HG02759 (cell line): ENCODE measurements at regions not wholly inside any gene's neighbourhood (a gene's known extent, or its start where the extent isn't known, plus 50 kb on each side); places are given as distances from the start of the nearest gene placed in this dataset.

ENCODE experiments used
- ATAC-seq: cut with Tn5 transposase; IDR thresholded peaks from one replicate; pipeline ENCODE4 v1.9.1; 2021; ENCODE audit warnings: mild to moderate bottlenecking, moderate library complexity; ENCODE audit not compliant: unreplicated experiment

DNA sequence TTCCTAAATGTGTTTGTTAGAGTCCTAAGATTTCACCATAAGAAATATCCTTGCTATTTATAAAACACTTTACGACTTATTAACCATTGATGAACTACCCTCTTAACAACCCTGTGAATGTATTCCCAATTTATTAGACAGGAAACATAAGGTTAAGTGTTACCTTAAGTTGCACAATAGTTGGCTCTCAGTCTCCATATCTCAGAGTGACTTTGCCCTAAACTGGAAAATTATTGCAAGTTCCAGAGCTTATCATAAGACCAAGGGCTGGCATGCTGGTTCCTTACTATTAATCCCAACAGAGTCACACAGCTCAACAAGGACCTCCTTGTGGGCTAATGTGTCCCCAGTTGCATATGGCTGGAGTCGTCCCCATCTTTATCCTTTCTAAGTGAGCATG lies 165.8 kb downstream of the INSIG2 start:
- ATAC-seq: no peak

GRCh38 chr2:118251427-118251826 lies 163.2 kb downstream of the INSIG2 start:
- no peak for ATAC-seq

GRCh38 chr2:118250463-118250862 lies 162.2 kb downstream of the INSIG2 start:
- no peak for ATAC-seq

GRCh38 chr2:118250001-118250400 lies 161.7 kb downstream of the INSIG2 start:
- ATAC-seq: peak; percentile 29

GRCh38 chr2:118249531-118249930 lies 161.3 kb downstream of the INSIG2 start:
- ATAC-seq: peak; percentile 81

DNA sequence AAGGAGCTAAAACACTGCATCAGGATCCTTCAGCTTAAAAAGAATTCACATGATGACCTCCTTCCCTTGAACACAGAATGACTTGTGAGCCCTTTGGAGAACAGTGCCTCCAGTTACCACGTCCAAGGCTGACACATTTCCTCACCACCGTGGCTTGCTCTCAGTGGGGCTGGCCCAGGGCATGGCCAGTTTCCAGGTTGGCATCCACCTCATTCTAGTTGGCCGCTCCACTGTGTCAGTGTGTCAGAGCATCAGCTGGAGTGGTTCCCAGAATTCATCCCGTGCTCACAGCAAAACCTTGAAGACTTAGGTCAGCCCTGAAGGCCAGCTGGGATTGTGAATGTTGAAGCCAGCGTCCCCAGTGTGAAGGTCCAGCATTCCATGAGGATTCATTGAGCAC lies 158.5 kb downstream of the INSIG2 start:
- ATAC-seq: no peak

DNA sequence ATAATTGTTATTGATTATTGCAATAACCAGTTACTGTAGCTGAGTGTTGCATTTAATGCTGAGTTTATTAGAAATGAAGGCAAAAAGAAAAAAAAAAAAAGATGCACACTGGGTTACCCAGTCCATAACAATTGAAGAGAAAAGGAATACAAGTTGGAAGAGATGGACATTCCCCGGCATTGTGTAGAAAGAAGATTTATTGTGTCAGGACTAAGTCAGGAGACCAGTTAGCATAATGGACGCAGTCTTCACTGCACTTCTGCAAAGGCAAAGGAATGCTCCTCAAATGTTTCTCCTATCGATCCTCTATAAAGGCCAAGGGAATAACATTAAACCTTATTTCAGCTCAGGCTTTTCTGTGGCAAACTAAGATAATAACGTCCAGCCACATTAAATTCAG lies 157.8 kb downstream of the INSIG2 start:
- ATAC-seq: no peak

DNA sequence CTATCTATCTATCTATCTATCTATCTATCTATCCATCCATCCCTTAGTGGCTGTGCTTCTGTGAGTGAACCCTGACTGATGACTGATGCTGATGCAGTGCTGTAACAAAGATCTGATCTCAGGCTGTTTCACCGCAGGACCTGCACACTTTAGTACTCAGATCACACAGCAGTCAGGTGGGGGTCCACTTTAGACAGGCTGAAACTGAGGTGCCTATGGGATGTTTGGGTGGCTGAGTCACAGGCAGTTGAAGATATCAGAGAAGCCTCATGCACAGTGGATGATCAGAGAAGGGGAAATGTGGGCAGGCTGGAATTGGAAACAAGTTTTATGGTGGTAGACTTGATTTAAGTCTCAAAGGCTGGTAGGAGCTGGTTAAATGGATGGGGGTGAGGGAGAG lies 156.4 kb downstream of the INSIG2 start:
- no peak for ATAC-seq

- ATAC-seq: no peak
These were observed 154.8 kb downstream of the INSIG2 start for GRCh38 chr2:118243031-118243430.

DNA sequence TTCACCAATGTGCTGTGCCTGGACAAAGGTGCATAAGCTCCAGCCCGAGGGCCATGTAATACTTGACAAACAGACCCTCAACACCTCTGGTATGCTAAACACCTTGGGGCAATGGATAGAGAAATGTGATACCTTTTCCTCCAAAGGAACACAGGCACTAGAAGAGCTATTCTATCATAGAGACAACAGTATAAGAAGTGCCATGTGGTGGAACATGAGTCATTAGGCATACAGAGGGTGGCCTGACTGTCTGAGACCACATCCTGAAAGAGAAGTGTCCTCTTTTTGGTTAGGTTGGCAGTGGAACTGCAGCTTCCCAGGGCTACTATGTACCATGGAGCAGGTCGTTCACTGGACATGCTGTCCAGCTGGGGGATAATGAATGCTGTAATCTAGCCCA lies 153.9 kb downstream of the INSIG2 start:
- ATAC-seq: peak; percentile 52

GRCh38 chr2:118241128-118241527 lies 152.9 kb downstream of the INSIG2 start:
- ATAC-seq: no peak

DNA sequence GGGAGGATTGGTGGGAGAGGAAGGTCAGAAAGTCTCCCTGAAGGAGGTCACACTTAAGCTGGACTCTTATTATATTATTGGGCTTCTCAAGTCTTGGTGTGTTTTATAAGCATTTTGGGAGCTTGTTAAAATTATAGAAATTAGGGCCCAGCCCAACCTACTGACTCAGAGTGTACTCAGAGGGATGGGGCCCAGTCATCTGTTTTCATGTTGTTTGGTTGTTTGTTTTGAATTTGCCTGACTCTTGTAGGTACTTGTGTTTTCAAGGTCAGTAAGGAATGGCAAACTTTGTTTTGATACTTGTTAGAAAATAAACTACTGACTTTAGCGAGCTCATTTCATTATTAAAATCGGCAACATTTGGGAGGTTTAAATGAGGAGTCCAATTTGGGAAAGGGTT lies 152.0 kb downstream of the INSIG2 start:
- ATAC-seq: no peak

GRCh38 chr2:118239284-118239683 lies 151.0 kb downstream of the INSIG2 start:
- ATAC-seq: no peak

GRCh38 chr2:118237451-118237850 lies 149.2 kb downstream of the INSIG2 start:
- no peak for ATAC-seq

DNA sequence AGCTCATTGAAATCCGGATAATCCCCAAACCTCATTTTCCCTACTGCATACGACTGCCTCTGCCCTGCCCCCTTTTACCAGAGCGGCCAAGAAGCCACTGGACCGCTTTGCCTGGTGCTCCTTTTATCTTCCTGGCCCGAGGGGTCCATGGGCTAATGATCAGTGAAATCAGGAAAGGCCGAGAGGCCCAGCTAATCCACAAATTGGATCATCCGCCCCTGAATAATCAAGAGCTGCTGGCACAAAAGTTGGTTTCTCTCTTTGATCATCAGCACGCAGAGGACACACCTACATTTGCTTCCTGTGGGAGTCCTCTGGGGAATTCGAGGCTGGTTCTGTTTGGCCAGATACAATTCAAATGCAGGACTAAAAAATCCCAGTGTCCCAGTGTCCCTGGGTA lies 144.5 kb downstream of the INSIG2 start:
- ATAC-seq: no peak

- ATAC-seq: no peak
These were observed 144.1 kb downstream of the INSIG2 start for GRCh38 chr2:118232391-118232790.

- ATAC-seq: no peak
These were observed 143.5 kb downstream of the INSIG2 start for GRCh38 chr2:118231759-118232158.

DNA sequence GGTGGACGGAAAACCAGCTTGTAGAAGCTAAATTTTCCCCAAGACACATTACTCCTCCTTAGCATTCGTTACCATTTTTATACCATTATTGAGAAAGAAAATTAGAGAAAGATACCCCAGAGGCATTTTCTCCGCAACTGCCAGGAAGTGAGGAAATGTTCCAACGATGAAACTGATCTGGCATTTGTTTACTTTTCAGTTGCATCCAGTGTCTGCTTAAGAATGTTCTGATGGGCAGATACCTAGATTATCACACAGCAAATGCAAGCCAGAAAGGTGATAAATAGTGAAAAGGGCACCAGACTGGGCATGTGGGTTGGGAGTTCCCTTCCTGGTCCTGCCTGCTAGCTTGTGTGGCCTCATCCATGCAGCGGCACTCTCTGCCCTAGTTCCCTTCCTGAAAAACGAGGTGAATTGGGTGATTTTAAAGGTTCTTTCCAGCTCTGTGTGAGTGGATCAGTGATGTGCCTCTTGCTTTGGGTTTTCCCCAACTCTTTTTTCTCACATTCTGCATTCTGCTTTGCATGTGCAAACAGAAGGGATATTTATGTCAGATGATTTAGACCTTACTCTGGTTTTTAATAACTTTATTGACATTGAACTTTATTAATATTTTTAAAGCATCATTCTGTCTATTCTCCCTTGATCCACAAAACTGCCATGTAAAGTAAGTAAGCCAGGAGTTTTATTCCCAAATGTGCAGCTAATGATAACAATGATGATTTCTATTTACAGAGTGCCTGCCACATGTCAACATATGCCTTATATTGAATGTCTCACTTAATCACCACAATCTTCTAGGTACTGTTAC lies 139.6 kb downstream of the INSIG2 start:
- ATAC-seq: peak; percentile 23

GRCh38 chr2:118225666-118226065 lies 137.4 kb downstream of the INSIG2 start:
- ATAC-seq: no peak

DNA sequence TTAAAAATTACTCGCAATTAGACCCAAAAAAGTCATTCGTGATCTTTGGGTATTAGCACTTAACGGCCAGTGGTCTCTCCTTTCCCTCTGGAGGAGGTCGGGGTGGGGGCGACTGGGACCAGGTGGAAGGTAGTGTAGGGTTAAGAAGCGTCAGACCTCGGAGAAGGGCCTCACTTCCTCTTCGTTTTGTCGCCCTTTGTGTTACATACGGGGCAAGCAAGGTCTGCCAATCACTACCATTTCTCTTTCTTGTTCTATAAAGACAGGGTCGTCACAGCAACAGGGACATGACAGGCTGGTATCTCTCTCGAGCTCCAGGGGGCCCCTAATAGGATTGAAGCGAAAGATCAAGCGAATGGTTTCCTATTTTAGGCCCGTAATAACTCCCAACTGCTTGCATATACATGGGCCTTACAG lies 136.6 kb downstream of the INSIG2 start:
- no peak for ATAC-seq

- ATAC-seq: peak; percentile 66
These were observed 136.0 kb downstream of the INSIG2 start for GRCh38 chr2:118223992-118224894.

DNA sequence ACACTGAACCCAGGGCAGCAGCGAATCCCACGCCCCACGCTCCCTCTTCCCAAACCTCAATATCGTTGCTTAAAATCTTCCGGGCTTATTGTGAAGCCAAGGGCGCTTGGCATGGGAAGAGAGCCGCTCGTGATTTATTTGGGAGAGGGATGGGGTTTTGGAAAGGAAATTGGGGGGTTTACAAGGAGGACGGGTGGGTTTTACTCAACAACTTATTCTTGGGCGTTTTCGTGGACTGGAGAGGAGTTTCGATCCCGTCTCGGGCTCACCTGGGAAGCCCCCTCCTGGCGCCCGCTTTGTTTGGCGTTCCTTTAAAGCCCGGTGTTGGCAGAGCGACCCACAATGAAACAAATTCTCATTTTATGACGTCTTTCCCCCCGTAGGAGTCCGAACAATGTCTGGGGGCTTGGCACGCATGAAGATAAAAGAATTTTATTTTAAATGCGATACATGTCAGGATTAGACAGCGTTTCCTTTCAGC lies 135.3 kb downstream of the INSIG2 start:
- ATAC-seq: peak; percentile 13
